Breast epithelium (tissue), 4 donors: ENCODE measurements at regions not wholly inside any gene's neighbourhood (a gene's known extent, or its start where the extent isn't known, plus 50 kb on each side); places are given as distances from the start of the nearest gene placed in this dataset.

ENCODE experiments used
- DNase-seq, 2 donors: peaks; one replicate each; pipeline ENCODE4 v3.0.0-alpha.2; 2019; ENCODE audit warnings: low spot score in 2 of 2
- H3K27ac ChIP-seq, 2 donors: fragments of 200-600 bp; sonication (generic) in 1 of 2; one replicate each; pipeline ENCODE4 v1.5.1; 2016 to 2019; ENCODE audit warnings: mild to moderate bottlenecking in 1 of 2
- H3K27me3 ChIP-seq, 2 donors: fragments of 200-600 bp; sonication (generic) in 1 of 2; one replicate each; pipeline versions ENCODE4 v1.5.1 to v1.6.0; 2017 to 2019; ENCODE audit warnings: control low read depth in 1 of 2, mild to moderate bottlenecking in 1 of 2
- H3K36me3 ChIP-seq: fragments of 200-600 bp; one replicate; pipeline ENCODE4 v1.5.1; 2019
- H3K4me1 ChIP-seq, 2 donors: fragments of 200-600 bp; sonication (generic); one replicate each; pipeline ENCODE4 v1.5.1; 2016 to 2019; ENCODE audit warnings: control low read depth in 1 of 2
- H3K4me3 ChIP-seq, 3 donors: fragments of 200-600 bp; sonication (generic); 1 replicate in 2 of 3; 2 replicates in 1 of 3; pipeline ENCODE4 v1.5.1; 2016 to 2019; ENCODE audit warnings: mild to moderate bottlenecking in 3 of 3, moderate library complexity in 2 of 3
- H3K9me3 ChIP-seq, 2 donors: fragments of 200-600 bp; sonication (generic) in 1 of 2; one replicate each; pipeline ENCODE4 v1.5.1; 2016 to 2019; ENCODE audit warnings: control low read depth in 1 of 2
- POLR2A ChIP-seq: fragments of 450-650 bp; IDR thresholded peaks from one replicate; pipeline ENCODE4 v1.6.1; 2016; ENCODE audit warnings: antibody characterized with exemption, mild to moderate bottlenecking, moderate library complexity
- POLR2AphosphoS5 ChIP-seq, 3 donors: sonication (generic); formaldehyde crosslinking; IDR thresholded peaks; one replicate each; pipeline ENCODE4 v1.6.1; 2017; ENCODE audit warnings: antibody characterized with exemption in 3 of 3
- intact Hi-C: fragments of 100-400 bp; cut with DNase I; formaldehyde crosslinking; loops from one replicate; pipeline ENCODE4 v1.15.1; 2023; ENCODE audit warnings: low total_unique reads
- TF ChIP-seq, protein P1 (sequence below), 3 donors: fragments of 450-650 bp; IDR thresholded peaks; one replicate each; pipeline ENCODE4 v1.5.1; 2016 to 2017; ENCODE audit warnings: antibody characterized with exemption in 3 of 3, mild to moderate bottlenecking in 3 of 3, moderate library complexity in 3 of 3

DNA sequence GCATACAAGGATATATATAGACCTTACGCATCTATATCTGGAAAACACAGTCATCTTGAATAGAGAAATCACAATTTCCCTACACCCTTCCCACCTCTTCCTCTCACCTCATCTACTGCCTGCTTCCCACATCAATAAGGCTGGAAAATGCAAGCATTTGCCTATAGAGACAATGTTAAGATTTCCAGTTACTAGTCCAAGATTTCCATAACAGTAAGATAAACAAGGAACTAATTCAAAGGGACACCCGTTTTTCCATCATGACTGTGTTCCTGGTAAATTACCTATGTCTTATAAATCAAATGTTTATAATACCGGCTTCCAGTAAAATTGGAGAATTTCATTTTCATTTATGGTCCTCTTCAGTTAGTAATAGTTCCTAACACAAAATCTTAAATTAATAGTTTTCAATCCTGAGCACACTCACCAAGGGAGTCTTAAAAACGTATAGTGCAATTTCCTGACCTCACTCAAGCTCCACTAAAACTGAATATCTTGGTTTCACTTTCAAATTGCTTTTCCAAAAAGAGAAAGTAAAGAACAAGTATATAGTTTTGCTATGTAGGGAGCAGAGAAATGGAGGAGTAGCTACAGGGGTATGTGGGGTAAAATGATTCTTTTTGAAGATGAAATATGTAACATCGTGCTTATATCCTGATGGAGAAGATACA lies 398.7 kb downstream of the PLPP3 start:
- no peaks in the 10 kb centered on the region for H3K27me3 ChIP-seq
- H3K27ac ChIP-seq = no peak overlapping the region
- no peaks in the 10 kb centered on the region for H3K9me3 ChIP-seq
- TF ChIP-seq POLR2A = no peak
- TF ChIP-seq, protein P1, sequence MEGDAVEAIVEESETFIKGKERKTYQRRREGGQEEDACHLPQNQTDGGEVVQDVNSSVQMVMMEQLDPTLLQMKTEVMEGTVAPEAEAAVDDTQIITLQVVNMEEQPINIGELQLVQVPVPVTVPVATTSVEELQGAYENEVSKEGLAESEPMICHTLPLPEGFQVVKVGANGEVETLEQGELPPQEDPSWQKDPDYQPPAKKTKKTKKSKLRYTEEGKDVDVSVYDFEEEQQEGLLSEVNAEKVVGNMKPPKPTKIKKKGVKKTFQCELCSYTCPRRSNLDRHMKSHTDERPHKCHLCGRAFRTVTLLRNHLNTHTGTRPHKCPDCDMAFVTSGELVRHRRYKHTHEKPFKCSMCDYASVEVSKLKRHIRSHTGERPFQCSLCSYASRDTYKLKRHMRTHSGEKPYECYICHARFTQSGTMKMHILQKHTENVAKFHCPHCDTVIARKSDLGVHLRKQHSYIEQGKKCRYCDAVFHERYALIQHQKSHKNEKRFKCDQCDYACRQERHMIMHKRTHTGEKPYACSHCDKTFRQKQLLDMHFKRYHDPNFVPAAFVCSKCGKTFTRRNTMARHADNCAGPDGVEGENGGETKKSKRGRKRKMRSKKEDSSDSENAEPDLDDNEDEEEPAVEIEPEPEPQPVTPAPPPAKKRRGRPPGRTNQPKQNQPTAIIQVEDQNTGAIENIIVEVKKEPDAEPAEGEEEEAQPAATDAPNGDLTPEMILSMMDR (IDR thresholded peaks at IDR 0.05) = no peak
- TF ChIP-seq POLR2AphosphoS5 (IDR thresholded peaks at IDR 0.05) = no peak
- intact Hi-C loops = no loop called here
- DNase-seq = no peak
- no peaks in the 10 kb centered on the region for H3K36me3 ChIP-seq
- peak overlapping the region; percentile 9 to 53 (median 13) for H3K4me3 ChIP-seq
- no peaks in the 10 kb centered on the region for H3K4me1 ChIP-seq

DNA sequence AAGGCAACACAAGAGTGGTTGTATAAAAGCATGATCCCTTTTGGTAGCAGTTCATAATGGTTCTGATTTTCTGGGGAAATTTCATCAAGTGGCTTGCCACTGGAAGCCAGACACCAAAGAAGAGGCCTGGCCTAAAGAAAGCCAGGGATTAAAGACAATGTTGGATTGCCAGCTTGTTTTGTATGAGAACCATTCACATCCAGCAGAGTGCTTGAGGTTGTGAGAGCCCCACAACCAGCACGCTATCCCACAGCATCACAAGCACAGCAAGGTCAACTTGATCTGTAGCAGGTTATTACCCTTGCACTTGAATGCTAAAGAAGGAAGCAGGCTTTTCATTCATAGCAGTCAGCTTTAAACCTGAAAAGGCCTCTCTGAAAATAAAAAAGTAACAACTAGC lies 399.8 kb downstream of the PLPP3 start:
- Histone ChIP-seq H3K27me3 (no peaks in the 10 kb centered on the region), H3K4me3 (no peak overlapping the region), H3K36me3 (no peaks in the 10 kb centered on the region), H3K9me3 (no peaks in the 10 kb centered on the region), H3K27ac (no peak overlapping the region), H3K4me1 (no peaks in the 10 kb centered on the region)
- DNase-seq = no peak
- TF ChIP-seq POLR2AphosphoS5 (IDR thresholded peaks at IDR 0.05) (no peak), POLR2A (no peak)
- TF ChIP-seq, protein P1 (IDR thresholded peaks at IDR 0.05) = no peak
- intact Hi-C loops = loop anchor here (10.0 kb wide), 1 partner anchor 1755 kb away; no protein-coding TSS in a partner anchor

DNA sequence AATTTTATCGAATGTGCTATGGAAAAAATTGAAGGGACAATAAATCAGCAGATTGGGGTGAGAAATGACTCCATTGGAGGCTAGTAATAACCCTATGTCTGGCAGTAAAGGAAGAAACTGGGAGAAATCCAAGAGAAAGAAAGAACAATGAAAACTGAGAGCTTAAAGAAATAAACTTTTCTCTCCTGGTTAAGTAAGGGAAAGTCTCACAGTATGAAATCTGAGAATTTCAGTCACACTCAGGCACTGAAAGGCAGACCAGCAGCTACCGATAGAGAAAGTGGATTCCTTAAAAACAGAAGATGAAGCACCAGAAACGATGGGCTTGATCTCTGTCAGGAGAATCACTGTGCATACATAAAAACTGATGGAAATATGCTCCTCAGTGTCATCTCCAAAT lies 404.2 kb downstream of the PLPP3 start:
- TF ChIP-seq, protein P1 (IDR thresholded peaks at IDR 0.05) = no peak
- TF ChIP-seq POLR2AphosphoS5 (IDR thresholded peaks at IDR 0.05) (no peak), POLR2A (no peak)
- peaks cover 0 to 6% of the 10 kb centered on the region in 2 donors for H3K9me3 ChIP-seq
- H3K4me3 ChIP-seq = no peak overlapping the region
- H3K4me1 ChIP-seq = no peaks in the 10 kb centered on the region
- no peaks in the 10 kb centered on the region for H3K27me3 ChIP-seq
- no peak for DNase-seq
- no peaks in the 10 kb centered on the region for H3K36me3 ChIP-seq
- H3K27ac ChIP-seq = no peak overlapping the region
- intact Hi-C loops = loop anchor here (10.0 kb wide), 1 partner anchor 1760 kb away; no protein-coding TSS in a partner anchor

DNA sequence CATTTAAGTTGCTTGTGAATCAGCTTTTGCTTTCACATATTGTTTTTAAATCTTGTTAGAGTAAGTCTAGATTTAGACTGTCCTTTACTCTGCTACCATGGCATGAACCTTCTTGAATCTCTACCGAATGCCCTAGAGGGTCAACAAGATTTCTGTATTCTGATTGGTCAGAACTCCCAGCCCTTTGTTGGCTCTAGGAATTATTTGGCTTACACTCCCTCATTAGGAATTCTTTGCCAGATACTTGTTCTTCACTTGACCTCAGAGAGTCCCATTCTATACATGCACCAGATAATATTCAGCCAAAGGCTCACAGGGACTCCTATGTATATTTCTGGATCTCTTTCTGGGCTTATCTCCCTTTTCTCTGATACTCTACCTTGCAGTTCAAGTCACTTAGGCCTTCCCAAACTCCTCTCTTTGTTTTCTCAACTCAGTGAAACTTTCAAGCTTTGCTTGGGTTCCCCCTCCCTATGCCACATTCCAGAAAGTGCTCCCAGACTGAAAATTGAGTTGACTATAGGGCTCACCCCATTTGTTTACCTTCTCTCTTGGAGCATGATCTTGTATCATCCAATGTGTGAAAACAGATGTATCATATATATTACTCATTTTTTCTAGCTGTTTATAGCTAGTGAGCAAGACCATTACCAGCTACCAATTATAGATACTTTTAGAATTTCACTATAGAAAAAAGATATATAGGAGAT lies 405.0 kb downstream of the PLPP3 start:
- Histone ChIP-seq H3K4me1 (no peaks in the 10 kb centered on the region), H3K9me3 (peaks cover 0 to 6% of the 10 kb centered on the region in 2 donors), H3K27ac (no peak overlapping the region), H3K27me3 (no peaks in the 10 kb centered on the region), H3K36me3 (no peaks in the 10 kb centered on the region), H3K4me3 (no peak overlapping the region)
- DNase-seq = no peak
- TF ChIP-seq, protein P1 (IDR thresholded peaks at IDR 0.05) = no peak
- TF ChIP-seq POLR2A (no peak), POLR2AphosphoS5 (IDR thresholded peaks at IDR 0.05) (no peak)
- intact Hi-C loops = loop anchor here (10.0 kb wide), 1 partner anchor 1760 kb away; no protein-coding TSS in a partner anchor

DNA sequence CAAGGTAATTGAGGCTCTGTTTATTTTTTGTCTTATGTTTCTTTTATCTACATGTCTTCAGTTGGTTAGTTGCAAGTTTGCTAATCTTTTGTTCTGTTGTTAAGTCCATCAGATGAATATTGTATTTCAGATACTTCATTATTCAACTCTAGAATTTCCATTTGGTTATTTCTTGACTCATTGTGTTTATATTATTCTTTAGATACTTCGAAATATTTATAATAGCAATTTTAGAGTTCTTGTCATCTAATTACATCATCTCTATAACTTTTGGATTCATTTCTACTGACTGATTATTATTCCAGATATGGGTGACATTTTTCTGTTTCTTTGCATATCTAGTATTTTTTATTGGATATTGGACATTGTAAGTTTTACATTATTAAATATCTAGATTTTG lies 405.6 kb downstream of the PLPP3 start:
- H3K36me3 ChIP-seq = no peaks in the 10 kb centered on the region
- intact Hi-C loops = loop anchor here (10.0 kb wide), 1 partner anchor 1761 kb away; no protein-coding TSS in a partner anchor
- TF ChIP-seq, protein P1 (IDR thresholded peaks at IDR 0.05) = no peak
- no peak for TF ChIP-seq POLR2AphosphoS5 (IDR thresholded peaks at IDR 0.05)
- TF ChIP-seq POLR2A = no peak
- H3K4me1 ChIP-seq = no peaks in the 10 kb centered on the region
- DNase-seq = no peak
- H3K4me3 ChIP-seq = no peak overlapping the region
- H3K9me3 ChIP-seq = peaks cover 0 to 6% of the 10 kb centered on the region in 2 donors
- no peaks in the 10 kb centered on the region for H3K27me3 ChIP-seq
- H3K27ac ChIP-seq = no peak overlapping the region
